MM.1S (cell line): ENCODE measurements at regions not wholly inside any gene's neighbourhood (a gene's known extent, or its start where the extent isn't known, plus 50 kb on each side); places are given as distances from the start of the nearest gene placed in this dataset.

Experiments used
- CTCF ChIP-seq: fragments of 300-600 bp; sonication (generic); IDR thresholded peaks from 2 replicates; pipeline ENCODE4 v1.5.1; 2016; ENCODE audit warnings: antibody characterized with exemption, low read length, mixed read lengths
- EZH2 ChIP-seq: fragments of 300-600 bp; sonication (generic); optimal IDR thresholded peaks from 2 replicates; pipeline ENCODE3; 2017; ENCODE audit warnings: low read depth, mild to moderate bottlenecking, antibody characterized with exemption, low read length, mixed read lengths

GRCh38 chr22:22982616-22983015 lies 87.7 kb upstream of the GNAZ start:
- no peak for TF ChIP-seq CTCF
- no peak for TF ChIP-seq EZH2
